AG10803 (cell line): ENCODE measurements at regions not wholly inside any gene's neighbourhood (a gene's known extent, or its start where the extent isn't known, plus 50 kb on each side); places are given as distances from the start of the nearest gene placed in this dataset.

Experiments
- DNase-seq: peaks from one replicate; pipeline ENCODE4 v3.0.0; 2010; ENCODE audit warnings: low read depth
- H3K4me3 ChIP-seq: 2 replicates; pipeline ENCODE4 v1.5.1; 2011; ENCODE audit warnings: mild to moderate bottlenecking, low read length, control low read depth
- CTCF ChIP-seq: conservative IDR thresholded peaks from 2 replicates; pipeline ENCODE4 v1.5.1; 2011; ENCODE audit warnings: mild to moderate bottlenecking, low read length, control low read depth, inconsistent platforms

GRCh38 chr12:67794161-67794560 lies 145.6 kb downstream of the DYRK2 start:
- H3K4me3 ChIP-seq, result no peak overlapping the region
- no peak for DNase-seq
- TF ChIP-seq CTCF, result no peak

- no peak for TF ChIP-seq CTCF
- no peak for DNase-seq
- no peak overlapping the region for H3K4me3 ChIP-seq
Measured at GRCh38 chr12:67795236-67795635, 146.7 kb downstream of the DYRK2 start.

- TF ChIP-seq CTCF, result no peak
- H3K4me3 ChIP-seq, result no peak overlapping the region
- no peak for DNase-seq
Measured at GRCh38 chr12:67797185-67797741, 148.7 kb downstream of the DYRK2 start.

GRCh38 chr12:67797753-67798152 lies 149.2 kb downstream of the DYRK2 start:
- DNase-seq, result no peak
- no peak for TF ChIP-seq CTCF
- no peak overlapping the region for H3K4me3 ChIP-seq

GRCh38 chr12:67798768-67799167 lies 150.2 kb downstream of the DYRK2 start:
- TF ChIP-seq CTCF, result no peak
- DNase-seq, result no peak

GRCh38 chr12:67802731-67803130 lies 154.2 kb downstream of the DYRK2 start:
- DNase-seq, result no peak
- TF ChIP-seq CTCF, result no peak
- no peak overlapping the region for H3K4me3 ChIP-seq

More at GRCh38 chr12:67798768-67799167, 150.2 kb downstream of the DYRK2 start:
- no peak overlapping the region for H3K4me3 ChIP-seq

GRCh38 chr12:67803278-67803993 lies 154.9 kb downstream of the DYRK2 start:
- no peak for TF ChIP-seq CTCF
- H3K4me3 ChIP-seq, result no peak overlapping the region
- no peak for DNase-seq
